Common myeloid progenitor, CD34-positive (primary cell): ENCODE measurements at regions not wholly inside any gene's neighbourhood (a gene's known extent, or its start where the extent isn't known, plus 50 kb on each side); places are given as distances from the start of the nearest gene placed in this dataset.

ENCODE experiments used
- CTCF ChIA-PET: fragments of 350-600 bp; sonication (Branson Sonifier 250); formaldehyde crosslinking; loops from one replicate; lab custom pipeline; 2021; ENCODE audit warnings: antibody characterized with exemption; lab: Charles Lee
- POLR2A ChIA-PET: fragments of 350-600 bp; sonication (Branson Sonifier 250); formaldehyde crosslinking; loops from one replicate; lab custom pipeline; 2021; ENCODE audit warnings: antibody characterized with exemption; lab: Charles Lee
- DNase-seq, 3 donors: peaks; one replicate each; pipeline versions ENCODE4 v3.0.0 to v3.0.0-alpha.2; 2013
- H3K27ac ChIP-seq, 2 experiments: 1 replicate in 1 of 2; 2 replicates in 1 of 2; pipeline ENCODE4 v1.7.0; 2013; ENCODE audit warnings: inconsistent platforms in 2 of 2, low read length in 2 of 2, mild to moderate bottlenecking in 2 of 2, low read depth in 1 of 2, moderate library complexity in 1 of 2; ENCODE audit not compliant: severe bottlenecking in 2 of 2, insufficient read depth in 1 of 2, poor library complexity in 1 of 2
- H3K27me3 ChIP-seq, 5 experiments: replicated peaks in 2 of 5; 1 replicate in 3 of 5; 2 replicates in 2 of 5; pipeline versions ENCODE4 v1.6.1 to v1.7.0; 2013; ENCODE audit warnings: low read length in 4 of 5, mild to moderate bottlenecking in 2 of 5, moderate library complexity in 2 of 5, inconsistent platforms in 1 of 5; ENCODE audit not compliant: insufficient read depth in 5 of 5, control insufficient read depth in 4 of 5
- H3K36me3 ChIP-seq, 4 experiments: 1 replicate in 2 of 4; 2 replicates in 2 of 4; pipeline versions ENCODE4 v1.6.1 to v1.7.0; 2013; ENCODE audit warnings: low read length in 3 of 4, control low read depth in 1 of 4, mild to moderate bottlenecking in 1 of 4; ENCODE audit not compliant: control insufficient read depth in 4 of 4, insufficient read depth in 4 of 4
- H3K4me1 ChIP-seq, 4 experiments: 1 replicate in 3 of 4; 2 replicates in 1 of 4; pipeline versions ENCODE4 v1.6.1 to v1.7.1; 2013; ENCODE audit warnings: low read length in 3 of 4, mild to moderate bottlenecking in 3 of 4, control low read depth in 1 of 4, inconsistent platforms in 1 of 4, moderate library complexity in 1 of 4; ENCODE audit not compliant: control insufficient read depth in 4 of 4, insufficient read depth in 4 of 4; ENCODE audit errors: control extremely low read depth in 1 of 4
- H3K4me3 ChIP-seq, 7 experiments: 1 replicate in 4 of 7; 2 replicates in 3 of 7; pipeline versions ENCODE4 v1.5.1 to v1.7.0; 2013; ENCODE audit warnings: mild to moderate bottlenecking in 7 of 7, low read length in 6 of 7, moderate library complexity in 6 of 7, inconsistent platforms in 2 of 7, low read depth in 2 of 7, control low read depth in 1 of 7; ENCODE audit not compliant: insufficient read depth in 4 of 7, control insufficient read depth in 1 of 7; ENCODE audit errors: extremely low read depth in 1 of 7
- H3K9me3 ChIP-seq, 5 experiments: 1 replicate in 4 of 5; 2 replicates in 1 of 5; pipeline versions ENCODE4 v1.6.1 to v1.7.1; 2013; ENCODE audit warnings: low read length in 4 of 5, mild to moderate bottlenecking in 2 of 5, inconsistent platforms in 1 of 5, low read depth in 1 of 5, moderate library complexity in 1 of 5; ENCODE audit not compliant: control insufficient read depth in 4 of 5, insufficient read depth in 2 of 5; ENCODE audit errors: control extremely low read depth in 1 of 5
- WGBS: methylation state at CpG from one replicate; pipeline ENCODE4 v1.1.5; 2013; ENCODE audit not compliant: insufficient coverage; 5-methylcytosine and 5-hydroxymethylcytosine counted together

DNA sequence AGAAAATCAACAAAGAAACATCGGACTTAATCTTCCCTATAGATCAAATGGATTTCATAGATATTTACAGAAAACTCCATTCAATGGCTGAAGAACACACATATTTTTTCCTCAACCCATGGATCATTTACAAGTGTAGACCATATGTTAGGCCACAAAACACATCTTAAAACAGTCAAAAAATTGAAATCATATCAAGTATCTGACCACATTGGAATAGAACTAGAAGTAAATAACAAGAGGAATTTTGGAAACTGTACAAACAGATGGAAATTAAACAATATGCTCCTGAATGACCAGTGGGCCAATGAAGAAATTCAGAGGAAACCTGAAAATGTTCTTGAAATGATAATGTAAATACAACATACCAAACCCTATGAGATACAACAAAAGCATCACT lies 323.1 kb upstream of the GPR149 start:
- Histone ChIP-seq H3K4me1 (no peaks in the 10 kb centered on the region), H3K9me3 (no peaks in the 10 kb centered on the region), H3K36me3 (no peaks in the 10 kb centered on the region), H3K27me3 (no peaks in the 10 kb centered on the region), H3K4me3 (no peak overlapping the region), H3K27ac (no peak overlapping the region)
- POLR2A ChIA-PET, result no interaction called here
- DNase-seq, result no peak
- CTCF ChIA-PET, result no interaction called here
- WGBS, result 100% methylated on average over 1 of the region's 1 CpG

- no peak overlapping the region for H3K4me3 ChIP-seq
- H3K4me1 ChIP-seq, result no peaks in the 10 kb centered on the region
- no peaks in the 10 kb centered on the region for H3K36me3 ChIP-seq
- ChIA-PET POLR2A (no interaction called here), CTCF (interaction anchor here (0.6 to 0.8 kb wide), 2 partner anchors 9 to 1306 kb away, joined by 3 read pairs; no protein-coding TSS in a partner anchor)
- H3K27ac ChIP-seq, result no peak overlapping the region
- no peak for DNase-seq
- no peaks in the 10 kb centered on the region for H3K9me3 ChIP-seq
- no peaks in the 10 kb centered on the region for H3K27me3 ChIP-seq
- 100% methylated on average over 3 of the region's 3 CpGs for WGBS
Measured at GRCh38 chr3:154749514-154749913, 319.5 kb upstream of the GPR149 start.

- no peak for DNase-seq
- WGBS, result 60% methylated on average over 1 of the region's 1 CpG
- POLR2A ChIA-PET, result no interaction called here
- no peaks in the 10 kb centered on the region for H3K4me1 ChIP-seq
- H3K27me3 ChIP-seq, result no peaks in the 10 kb centered on the region
- no peak overlapping the region for H3K27ac ChIP-seq
- no peak overlapping the region for H3K4me3 ChIP-seq
- CTCF ChIA-PET, result no interaction called here
- H3K9me3 ChIP-seq, result peaks cover 0 to 13% (median 0%) of the 10 kb centered on the region in 5 experiments
- H3K36me3 ChIP-seq, result no peaks in the 10 kb centered on the region
Measured at GRCh38 chr3:154745929-154746328, 315.9 kb upstream of the GPR149 start.

DNA sequence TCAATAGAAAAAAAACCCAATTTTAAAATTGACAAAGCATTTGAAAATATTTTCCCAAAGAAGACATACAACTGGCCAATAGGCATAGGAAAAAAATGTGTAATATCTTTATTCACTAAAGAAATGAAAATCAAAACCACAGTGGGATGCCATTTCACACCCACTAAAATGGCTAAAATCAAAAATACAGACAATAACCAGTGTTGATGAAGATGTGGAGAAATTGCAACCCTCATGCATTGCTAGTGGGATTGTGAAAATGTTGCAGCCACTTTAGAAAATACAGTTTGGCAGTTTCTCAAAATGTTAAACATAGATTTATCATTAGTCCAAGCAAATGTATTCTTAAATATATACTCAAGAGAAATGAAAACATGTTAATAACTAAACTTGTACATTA lies 315.1 kb upstream of the GPR149 start:
- no peaks in the 10 kb centered on the region for H3K4me1 ChIP-seq
- POLR2A ChIA-PET, result no interaction called here
- H3K36me3 ChIP-seq, result no peaks in the 10 kb centered on the region
- peaks cover 0 to 14% (median 0%) of the 10 kb centered on the region in 5 experiments for H3K9me3 ChIP-seq
- CTCF ChIA-PET, result no interaction called here
- DNase-seq, result no peak
- H3K27ac ChIP-seq, result no peak overlapping the region
- no peak overlapping the region for H3K4me3 ChIP-seq
- no peaks in the 10 kb centered on the region for H3K27me3 ChIP-seq

- Histone ChIP-seq H3K9me3 (peaks cover 0 to 14% (median 0%) of the 10 kb centered on the region in 5 experiments), H3K27me3 (no peaks in the 10 kb centered on the region), H3K4me1 (no peaks in the 10 kb centered on the region), H3K36me3 (no peaks in the 10 kb centered on the region), H3K27ac (no peak overlapping the region), H3K4me3 (no peak overlapping the region)
- ChIA-PET POLR2A (no interaction called here), CTCF (no interaction called here)
- no peak for DNase-seq
Measured at GRCh38 chr3:154743418-154743817, 313.4 kb upstream of the GPR149 start.

DNA sequence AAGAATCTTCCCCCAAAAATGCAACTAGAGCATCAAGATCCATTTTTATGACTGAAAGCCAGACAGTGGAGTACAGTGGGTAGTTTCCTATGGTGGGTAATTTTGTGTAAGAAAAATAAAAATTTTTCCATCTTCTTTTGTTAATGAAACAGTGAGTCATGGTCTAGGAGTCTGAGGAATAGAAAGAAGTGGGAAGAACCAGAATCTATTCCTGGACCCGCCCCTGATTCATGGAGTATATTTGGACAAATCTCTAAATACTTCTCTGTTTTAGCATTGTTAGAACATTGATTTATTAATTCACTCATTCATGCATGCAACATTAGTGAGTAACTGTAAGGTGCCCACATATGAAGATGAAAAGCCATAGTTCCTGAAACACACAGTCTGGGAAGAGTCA lies 304.5 kb upstream of the GPR149 start:
- no peaks in the 10 kb centered on the region for H3K36me3 ChIP-seq
- H3K4me3 ChIP-seq, result no peak overlapping the region
- ChIA-PET CTCF (no interaction called here), POLR2A (no interaction called here)
- no peaks in the 10 kb centered on the region for H3K9me3 ChIP-seq
- H3K27ac ChIP-seq, result no peak overlapping the region
- H3K4me1 ChIP-seq, result no peaks in the 10 kb centered on the region
- WGBS, result no CpG with 5 or more reads among the region's 1 CpG
- H3K27me3 ChIP-seq, result no peaks in the 10 kb centered on the region
- DNase-seq, result no peak

DNA sequence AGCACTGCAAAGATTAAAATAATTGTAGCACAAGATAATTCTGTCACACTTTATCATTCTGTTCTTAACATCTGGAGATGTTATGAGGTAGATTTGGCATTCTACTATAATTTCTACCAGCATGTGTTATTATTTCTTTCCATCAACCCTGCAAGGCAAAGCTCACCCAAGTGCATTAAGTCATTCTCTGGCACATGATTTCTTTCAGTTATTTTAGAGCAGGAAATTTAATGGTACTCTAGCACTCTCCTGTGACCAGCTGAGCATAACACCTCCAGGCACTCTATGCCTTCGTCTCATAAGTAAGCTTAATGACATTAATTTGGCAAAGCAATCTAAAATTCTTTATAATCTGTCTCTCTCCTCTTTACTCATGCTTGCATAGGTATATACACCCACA lies 300.2 kb upstream of the GPR149 start:
- Histone ChIP-seq H3K4me3 (no peak overlapping the region), H3K4me1 (no peaks in the 10 kb centered on the region), H3K27me3 (no peaks in the 10 kb centered on the region), H3K36me3 (no peaks in the 10 kb centered on the region), H3K9me3 (no peaks in the 10 kb centered on the region), H3K27ac (no peak overlapping the region)
- WGBS, result 63% methylated on average over 1 of the region's 1 CpG
- POLR2A ChIA-PET, result interaction anchor here (0.6 kb wide), 1 partner anchor 591 kb away, joined by 3 read pairs; no protein-coding TSS in a partner anchor
- peak; percentile 9 to 27 (median 18) for DNase-seq
- CTCF ChIA-PET, result no interaction called here
